Sciatic nerve (tissue), 2 donors: ENCODE measurements at regions not wholly inside any gene's neighbourhood (a gene's known extent, or its start where the extent isn't known, plus 50 kb on each side); places are given as distances from the start of the nearest gene placed in this dataset.
"Not testable (repeated sequence)": the region's sequence is repeated elsewhere in the genome, so short reads cannot be mapped to it uniquely, and the experiment has no call there.

Experiments
- ATAC-seq: fragments of 200-7000 bp; cut with Tn5 transposase; one replicate; pipeline ENCODE4 v1.9.1; 2020; ENCODE audit warnings: mild to moderate bottlenecking, moderate library complexity
- DNase-seq: peaks from one replicate; pipeline ENCODE4 v3.0.0-alpha.2; 2020; ENCODE audit warnings: low spot score
- intact Hi-C: fragments of 100-400 bp; cut with DNase I; formaldehyde crosslinking; loops from one replicate; pipeline ENCODE4 v1.14.2; 2022
- donor health status: DM: no; HTN: no; CAD: no.
- donor health status: DM: no; HTN: no; CAD: no.

DNA sequence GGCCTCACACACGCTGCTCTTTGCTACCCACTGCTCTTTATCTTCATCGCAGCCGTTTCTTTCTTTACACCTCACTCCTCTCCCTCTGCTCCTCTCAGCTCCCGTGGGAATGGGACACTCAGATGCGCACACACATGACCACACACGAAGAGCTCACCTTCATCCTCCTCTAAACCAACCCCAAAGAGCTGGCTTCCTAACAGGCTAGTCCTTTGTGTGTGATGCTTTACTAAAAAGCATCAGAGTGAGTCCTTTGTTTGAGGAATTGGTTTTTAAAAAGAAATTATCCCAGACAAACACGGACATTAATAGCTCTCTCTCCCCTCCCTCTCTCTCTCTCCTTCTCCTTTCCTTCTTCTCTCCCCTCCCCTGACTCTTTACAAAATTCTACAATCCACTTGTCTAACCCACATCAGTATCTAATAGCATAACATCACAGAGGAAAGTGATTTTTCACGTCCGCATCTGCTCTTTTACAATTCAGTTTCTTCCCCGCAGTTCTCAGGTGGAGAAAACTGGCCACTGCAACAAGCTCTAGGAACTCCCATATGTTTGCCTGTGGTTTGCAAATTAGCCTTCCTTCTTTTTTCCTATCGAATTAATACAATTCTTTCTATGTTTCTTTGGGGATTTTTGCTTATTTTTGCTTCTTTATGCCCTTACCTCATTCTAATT, 306.8 kb upstream of the CNR1 start:
- intact Hi-C loops = no loop called here
- DNase-seq = no peak
- ATAC-seq = no peak

DNA sequence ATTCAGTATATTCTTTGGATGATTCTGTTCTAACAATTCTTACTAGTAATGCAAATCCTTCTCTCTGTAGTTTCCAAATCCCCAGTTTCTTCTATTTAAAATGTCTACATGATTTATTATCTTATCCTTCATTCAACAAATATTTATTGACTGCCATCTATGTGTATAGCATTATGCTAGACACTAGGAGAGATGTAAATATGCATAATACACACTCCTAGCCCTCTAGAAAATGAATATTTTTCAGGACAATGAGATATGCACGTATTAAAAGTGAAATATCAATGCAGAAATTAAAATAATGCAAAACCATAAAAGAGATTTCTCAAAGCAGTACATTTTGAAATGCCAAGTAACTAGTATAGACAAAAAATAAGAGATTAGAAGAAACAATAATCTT, 293.5 kb upstream of the CNR1 start:
- intact Hi-C loops = no loop called here
- ATAC-seq (no peak), DNase-seq (no peak)

DNA sequence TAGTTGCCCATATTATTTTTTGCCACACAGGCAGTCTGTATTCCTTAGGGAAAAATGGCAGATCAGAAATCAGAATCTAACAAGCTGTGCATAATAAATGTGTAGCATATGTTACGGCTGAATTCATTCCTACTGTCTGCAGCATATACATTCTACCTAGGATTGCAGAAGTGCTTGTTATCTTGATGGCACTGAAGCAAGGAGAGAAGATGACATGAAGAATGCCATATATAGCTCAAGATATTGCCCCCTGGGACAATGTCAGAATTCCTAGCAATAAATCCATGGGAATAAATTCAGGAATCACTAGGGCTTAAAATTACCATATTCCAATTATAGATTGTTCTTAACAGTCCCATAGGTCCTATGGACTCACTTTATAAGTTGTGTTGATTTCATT, 293.0 kb upstream of the CNR1 start:
- DNase-seq = no peak
- ATAC-seq = no peak
- intact Hi-C loops = no loop called here

DNA sequence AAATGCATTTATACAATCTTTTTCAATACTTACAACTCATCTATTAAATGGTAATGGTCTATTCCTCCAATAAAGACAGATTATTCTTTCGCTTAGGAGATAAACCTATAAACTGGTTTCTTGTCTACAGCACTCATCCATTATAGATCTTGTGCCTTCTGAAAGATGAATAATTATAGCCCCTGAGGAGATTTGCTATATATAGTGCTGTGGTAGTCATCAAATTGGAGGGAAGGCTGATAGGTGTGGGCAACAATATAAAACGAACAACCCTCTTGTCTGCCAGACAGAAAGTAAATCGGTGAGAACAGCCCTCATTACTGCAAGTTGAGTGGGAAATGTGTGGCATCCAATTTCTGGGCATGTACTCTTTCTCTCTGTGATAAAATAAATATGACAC, 292.5 kb upstream of the CNR1 start:
- intact Hi-C loops = no loop called here
- ATAC-seq (no peak), DNase-seq (no peak)

DNA sequence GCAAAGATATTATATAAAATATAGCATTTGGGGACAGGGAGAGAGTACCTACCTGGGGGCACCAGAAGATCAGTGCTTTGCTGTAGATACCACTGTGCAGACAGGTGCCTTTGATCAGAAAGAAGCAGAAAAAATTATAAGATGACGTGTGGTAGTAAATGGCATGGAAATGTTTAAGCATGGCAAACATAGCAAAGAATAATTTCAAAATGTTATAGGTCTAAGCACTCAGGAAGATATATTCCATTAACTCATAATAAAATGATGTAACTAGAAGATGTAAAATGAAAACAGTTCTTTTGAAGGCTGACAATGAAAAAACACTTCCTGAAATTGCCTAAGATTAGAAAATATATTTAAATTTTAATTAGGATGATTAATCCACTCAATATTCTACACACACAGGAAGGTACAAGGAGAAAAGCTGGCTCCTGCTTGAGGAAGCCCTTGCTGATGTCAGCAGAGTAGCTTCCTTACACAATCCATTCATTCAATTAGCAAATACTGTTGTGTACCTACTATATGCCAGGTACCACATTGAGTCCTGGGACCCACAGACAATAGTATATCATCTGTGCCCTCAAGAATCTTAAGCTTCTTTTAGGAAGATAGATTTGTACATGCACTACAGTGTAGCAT, 290.2 kb upstream of the CNR1 start:
- DNase-seq (no peak), ATAC-seq (no peak)
- intact Hi-C loops = no loop called here

DNA sequence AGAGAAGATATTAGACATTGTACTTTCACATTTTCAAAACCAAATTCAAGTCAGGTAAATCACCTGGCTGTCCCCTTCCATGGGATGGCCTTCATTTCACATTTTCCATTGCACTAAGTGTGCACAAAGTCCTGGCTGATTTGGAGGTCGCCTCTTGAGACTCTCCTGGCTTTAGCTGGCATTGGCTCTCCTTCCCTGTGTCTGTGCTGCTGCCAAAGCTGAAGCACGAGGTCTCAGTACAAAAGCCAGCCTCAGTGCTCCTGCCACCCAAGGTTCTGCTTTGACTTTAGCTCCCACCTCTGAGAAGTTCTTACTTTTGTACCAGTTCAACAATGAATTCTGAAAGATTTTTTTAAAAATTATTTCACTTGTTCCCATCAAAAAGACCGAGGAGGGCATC, 289.2 kb upstream of the CNR1 start:
- DNase-seq (no peak), ATAC-seq (no peak)
- intact Hi-C loops = no loop called here

DNA sequence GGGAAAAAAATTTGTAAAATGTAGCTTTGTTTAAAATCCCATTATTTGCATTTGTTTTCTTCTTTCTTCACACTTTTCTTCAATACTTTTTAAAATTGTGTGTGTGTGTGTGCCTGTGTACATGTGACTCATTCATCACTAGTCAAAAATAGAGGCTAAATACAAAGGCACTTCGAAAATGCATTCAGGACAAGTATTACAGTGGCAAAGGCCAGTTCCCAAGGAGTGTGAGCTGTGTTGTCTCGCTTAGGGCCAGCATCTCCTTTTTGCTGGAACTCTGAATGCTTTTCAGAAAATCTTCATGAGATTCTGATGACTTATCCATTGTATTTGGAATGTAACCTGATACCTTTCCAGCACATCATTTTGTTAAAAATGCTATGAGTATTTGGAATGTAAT, 288.5 kb upstream of the CNR1 start:
- intact Hi-C loops = no loop called here
- ATAC-seq = no peak
- DNase-seq = no peak

DNA sequence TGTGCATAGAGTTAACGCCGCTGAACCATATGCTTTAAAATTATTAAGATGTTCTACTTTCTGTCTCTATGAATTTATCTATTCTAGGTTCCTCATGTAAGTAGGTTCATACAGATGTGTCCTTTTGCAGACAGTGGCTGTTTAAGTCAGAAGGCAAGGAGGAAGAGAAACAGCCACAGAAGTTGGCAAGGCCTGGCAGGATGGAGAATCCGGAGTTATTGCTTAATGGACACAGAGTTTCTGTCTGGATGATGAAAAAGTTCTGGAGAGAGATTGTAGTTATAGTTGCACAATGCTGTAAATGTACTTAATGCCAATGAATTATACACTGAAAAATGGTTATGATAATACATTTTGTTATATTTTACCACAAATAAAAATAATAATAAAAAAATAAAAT, 283.6 kb upstream of the CNR1 start:
- intact Hi-C loops = no loop called here
- ATAC-seq = no peak
- no peak for DNase-seq

DNA sequence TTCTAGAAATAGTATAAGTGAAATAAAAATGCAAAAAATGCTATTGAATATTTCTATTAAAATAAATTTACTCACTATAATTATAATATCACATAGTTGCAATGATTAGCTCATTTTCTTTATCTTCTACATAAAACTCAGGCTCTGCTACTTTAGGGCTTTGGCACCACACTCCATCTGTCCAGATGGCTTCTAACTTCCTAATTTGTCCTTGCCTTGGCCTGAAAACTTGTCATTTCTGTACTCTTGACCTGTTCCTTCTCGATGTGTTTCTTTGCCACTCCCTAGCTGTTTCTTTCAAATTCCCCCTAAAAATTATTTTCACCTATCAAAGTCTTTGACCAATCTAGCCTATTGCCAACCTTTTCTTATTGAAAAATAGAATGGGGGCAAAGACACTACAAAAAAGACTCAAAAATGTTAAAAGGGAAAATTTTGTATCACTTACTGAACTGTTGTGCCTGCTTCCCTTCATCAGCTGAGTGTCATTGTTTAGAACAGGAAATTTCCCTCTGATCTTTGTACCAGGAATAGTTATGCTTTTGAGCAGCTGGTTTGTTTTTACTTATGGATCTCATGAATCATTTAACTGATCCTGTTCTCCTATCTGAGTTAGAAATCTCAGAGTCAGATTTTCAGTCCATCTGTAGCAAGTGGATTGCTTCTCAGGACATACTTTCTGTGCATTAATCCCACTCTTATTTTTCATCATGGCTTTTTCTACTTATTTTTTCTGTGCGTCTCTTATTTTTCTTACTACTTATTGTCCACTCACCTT, 279.2 kb upstream of the CNR1 start:
- ATAC-seq = no peak
- intact Hi-C loops = no loop called here

DNA sequence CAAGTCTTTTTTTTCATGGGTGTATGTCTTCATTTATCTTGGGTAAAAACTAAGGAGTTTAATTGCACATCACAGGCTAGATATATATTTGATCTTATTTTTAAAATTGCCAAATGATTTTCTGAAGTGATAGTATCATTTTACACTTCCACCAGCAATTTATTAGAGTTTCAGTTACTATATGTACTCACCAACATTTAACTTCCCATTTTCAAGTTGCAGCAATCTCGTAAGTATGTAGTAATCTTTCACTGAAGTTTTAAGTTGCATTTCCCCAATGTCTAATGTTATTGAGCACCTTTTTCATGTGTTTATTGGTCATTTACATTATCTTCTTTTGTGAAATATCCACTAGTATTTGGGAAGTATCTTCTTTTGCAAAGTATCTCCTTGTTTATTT, 277.4 kb upstream of the CNR1 start:
- ATAC-seq (no peak), DNase-seq (no peak)
- intact Hi-C loops = no loop called here

More for the DNA sequence above, 279.2 kb upstream of the CNR1 start:
- no peak for DNase-seq

DNA sequence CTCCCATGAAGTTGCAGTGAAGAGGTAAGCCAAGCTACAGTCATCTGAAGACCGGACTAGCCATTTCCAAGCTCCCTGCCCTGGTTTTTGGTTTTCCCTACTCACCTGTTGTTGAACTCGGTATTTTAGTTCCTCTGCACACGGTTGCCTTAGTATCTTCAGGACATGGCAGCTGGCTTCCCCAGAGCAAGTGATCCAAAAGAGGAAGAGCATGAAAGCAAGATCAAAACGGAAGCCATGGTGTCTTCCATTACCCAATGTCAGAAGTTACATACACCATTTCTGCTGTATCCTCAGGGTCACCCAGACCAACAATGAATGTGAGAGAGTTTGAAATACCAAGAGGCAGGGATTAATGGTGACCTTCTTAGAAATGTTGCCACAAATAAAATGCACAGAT, 276.6 kb upstream of the CNR1 start:
- intact Hi-C loops = no loop called here
- no peak for DNase-seq
- no peak for ATAC-seq

DNA sequence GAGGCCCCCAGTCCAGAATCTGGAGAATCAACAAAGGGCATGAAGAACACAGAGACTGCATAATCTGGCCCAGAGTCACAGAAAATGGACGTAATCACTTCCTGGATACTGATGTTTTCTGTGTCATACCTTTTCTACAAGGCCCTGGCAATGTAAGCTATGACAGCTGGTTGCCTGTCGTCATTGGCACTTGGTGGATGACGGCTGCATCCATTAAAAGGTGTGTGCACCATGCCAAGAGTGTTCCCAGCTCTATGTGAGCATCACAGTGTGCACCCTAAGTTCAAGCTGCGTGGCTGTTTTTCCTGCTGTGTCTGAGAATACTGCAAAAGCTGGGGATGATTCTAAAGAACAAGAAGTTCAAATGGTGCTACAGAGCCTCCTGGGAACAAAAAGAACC, 275.2 kb upstream of the CNR1 start:
- ATAC-seq (no peak), DNase-seq (no peak)
- intact Hi-C loops = no loop called here

DNA sequence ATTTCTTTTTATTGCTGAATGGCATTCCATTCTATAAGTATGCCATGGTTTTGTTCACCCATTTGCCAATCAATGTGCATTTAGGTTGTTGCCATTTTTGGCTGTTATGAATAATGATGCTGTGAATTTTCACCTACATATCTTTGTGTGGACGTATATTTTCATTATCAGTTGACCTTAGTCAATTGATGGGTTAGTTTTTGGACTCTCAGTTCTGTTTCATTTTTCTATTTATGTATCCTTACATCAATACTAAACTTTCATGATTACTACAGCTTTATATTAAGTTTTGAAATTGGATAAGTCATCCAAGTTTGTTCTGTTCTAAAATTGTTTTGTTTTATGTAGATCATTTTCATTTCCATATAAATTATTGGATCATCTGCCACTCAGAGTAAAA, 261.9 kb upstream of the CNR1 start:
- no peak for DNase-seq
- intact Hi-C loops = no loop called here
- ATAC-seq = no peak

DNA sequence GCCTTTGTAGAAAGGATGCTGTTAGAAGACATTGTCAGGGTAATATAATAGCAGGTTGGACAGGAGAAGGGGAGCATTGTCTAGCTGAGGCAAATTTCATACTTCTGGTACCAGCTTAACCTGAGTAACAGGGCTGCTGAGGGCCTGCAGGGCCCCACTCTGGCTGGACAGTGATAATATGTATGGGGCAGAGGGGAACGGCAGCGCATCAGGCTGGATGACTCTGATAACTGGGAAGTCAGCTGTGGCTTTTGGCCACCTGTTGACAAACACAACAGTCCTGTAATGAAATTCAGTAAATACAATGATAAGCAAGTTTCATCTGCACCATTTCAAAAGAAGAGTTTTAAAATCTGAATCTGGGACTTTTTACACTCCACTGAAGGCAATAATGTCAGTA, 259.9 kb upstream of the CNR1 start:
- ATAC-seq (no peak), DNase-seq (no peak)
- intact Hi-C loops = no loop called here

DNA sequence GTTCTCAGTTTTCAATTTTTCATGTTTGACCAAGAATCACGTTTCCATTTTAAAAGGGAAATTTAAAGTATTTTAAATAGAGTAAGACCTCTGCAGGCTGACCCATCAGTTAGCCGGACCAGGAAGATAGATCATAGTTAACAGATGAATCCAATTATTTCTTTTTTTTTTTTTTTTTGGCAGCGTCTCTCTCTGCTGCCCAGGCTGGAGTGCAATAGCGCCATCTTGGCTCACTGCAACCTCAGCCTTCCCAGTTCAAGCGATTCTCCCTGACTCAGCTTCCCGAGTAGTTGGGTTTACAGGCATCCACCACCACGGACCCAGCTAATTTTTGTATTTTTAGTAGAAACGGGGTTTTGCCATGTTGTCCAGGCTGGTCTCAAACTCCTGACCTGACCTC, 256.7 kb upstream of the CNR1 start:
- intact Hi-C loops = no loop called here
- no peak for DNase-seq
- no peak for ATAC-seq

DNA sequence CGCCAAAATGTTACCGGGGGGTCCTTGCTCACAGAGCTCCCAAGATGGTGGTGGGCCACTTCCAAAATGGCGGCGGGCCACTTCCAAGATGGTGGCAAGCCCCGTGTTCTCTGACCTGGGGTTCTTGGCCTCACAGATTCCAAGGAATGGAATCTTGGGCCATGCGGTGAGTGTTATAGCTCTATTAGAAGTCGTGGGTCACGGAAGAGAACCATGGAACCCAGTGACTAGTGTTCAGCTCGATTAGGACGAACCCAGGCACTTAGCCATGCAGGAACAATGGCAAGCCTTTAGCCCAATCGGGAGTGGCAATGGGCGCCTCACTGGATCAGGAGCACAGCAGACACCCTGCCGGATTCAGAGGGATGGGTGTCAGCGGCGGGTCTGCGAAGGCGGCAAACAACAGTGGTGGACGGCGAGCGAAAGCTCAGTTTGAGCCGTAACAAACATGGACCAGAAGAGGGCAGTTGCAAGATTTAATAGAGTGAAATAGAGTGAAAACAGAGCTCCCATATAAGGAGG, 254.9 kb upstream of the CNR1 start:
- intact Hi-C loops, DNase-seq, ATAC-seq: not testable (repeated sequence)

DNA sequence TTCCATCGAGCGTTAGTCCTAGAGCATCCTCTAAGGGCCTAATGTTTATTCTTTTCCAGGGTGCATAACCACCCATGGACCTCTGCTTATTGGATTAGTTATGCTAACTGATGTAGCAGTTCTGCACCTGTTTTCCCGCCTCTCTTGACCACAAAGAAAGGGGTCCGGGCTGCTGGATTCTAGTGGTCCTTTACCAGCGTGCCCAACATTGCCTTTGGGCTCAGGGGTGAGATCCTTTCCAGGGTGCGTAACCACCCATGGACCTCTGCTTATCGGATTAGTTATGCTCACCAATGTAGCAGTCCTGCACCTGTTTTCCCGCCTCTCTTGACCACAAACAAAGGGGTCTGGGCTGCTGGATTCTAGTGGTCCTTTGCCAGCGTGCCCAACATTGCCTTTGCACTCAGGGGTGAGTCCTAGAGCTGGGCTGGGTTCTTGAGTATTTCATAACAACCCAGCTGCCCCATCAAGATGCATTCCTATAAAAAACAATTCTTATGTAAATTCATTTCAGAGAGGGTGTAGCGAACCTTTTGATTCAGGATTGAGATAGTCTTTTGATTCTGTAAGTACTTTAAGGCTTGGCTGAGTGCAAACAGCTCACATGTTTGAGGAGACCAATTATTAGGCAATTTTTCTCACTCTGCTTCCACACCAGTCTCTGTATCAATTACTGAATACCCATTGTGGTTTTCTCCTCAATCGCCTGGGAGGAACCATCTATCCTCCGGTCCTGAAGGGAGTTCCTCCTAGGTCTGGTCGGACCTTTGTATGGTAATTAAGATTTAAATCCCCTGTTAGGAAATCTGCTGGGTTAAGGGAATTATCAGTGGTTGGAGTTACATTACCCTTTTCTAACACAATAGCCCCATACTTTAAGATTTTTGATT, 253.0 kb upstream of the CNR1 start:
- intact Hi-C loops, ATAC-seq, DNase-seq: not testable (repeated sequence)

DNA sequence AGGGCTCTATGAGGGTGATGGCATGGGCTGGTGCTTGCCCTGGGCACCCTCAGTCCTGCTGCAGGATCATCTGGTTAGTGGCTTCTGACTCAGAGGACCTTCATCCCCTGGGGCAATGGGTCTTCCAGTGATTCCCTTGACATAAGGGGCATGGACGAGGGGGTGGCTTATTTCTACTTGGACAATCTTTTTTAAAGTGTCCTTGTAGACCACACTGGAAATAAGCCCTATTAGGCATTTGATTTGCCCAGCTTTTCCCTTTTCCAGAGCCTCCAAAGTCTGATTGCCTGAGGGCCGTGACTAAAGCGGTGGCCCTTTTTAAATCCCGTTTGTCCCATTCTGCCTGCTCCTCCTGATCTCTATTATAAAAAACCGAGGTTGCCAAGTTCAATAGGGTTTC, 251.2 kb upstream of the CNR1 start:
- intact Hi-C loops, ATAC-seq, DNase-seq: not testable (repeated sequence)

DNA sequence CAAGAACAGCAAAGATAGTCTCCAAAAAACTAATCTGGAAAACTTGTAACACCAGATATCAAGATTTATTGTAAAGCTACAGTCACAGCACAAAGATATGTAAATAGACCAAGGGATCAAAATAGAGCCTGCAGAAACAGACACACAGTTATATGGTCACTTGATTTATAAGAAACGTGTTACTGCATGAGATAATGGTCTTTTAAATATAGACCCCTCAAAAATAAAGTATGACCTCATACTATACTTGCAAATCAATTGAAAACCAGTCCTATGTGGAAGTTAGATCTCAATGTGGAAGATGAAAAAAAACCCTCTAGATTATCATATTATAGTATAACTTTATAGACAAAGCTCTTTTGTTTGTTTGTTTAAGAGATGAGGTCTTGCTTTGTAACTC, 247.3 kb upstream of the CNR1 start:
- intact Hi-C loops = no loop called here
- no peak for ATAC-seq
- no peak for DNase-seq
